GM12878 (cell line): ENCODE measurements at regions not wholly inside any gene's neighbourhood (a gene's known extent, or its start where the extent isn't known, plus 50 kb on each side); places are given as distances from the start of the nearest gene placed in this dataset.
A peak's percentile ranks its signal among the peaks of the same experiment; 100 is the strongest.

Experiments
- CHD2 ChIP-seq: IDR thresholded peaks from 2 replicates; pipeline ENCODE4 v1.6.1; 2011; ENCODE audit warnings: low read depth, low read length, improper control_type of control experiment, borderline replicate concordance
- FOXM1 ChIP-seq: IDR thresholded peaks from 2 replicates; pipeline ENCODE4 v1.6.1; 2012; ENCODE audit warnings: low read depth, mild to moderate bottlenecking, inconsistent platforms, low read length, moderate library complexity
- MTA2 ChIP-seq: fragments of 450-650 bp; IDR thresholded peaks from 2 replicates; pipeline ENCODE4 v1.6.1; 2016; ENCODE audit warnings: low read depth, mild to moderate bottlenecking, moderate library complexity
- ZBED1 ChIP-seq: IDR thresholded peaks from 2 replicates; pipeline ENCODE4 v1.6.1; 2016; ENCODE audit warnings: borderline replicate concordance
- ZNF217 ChIP-seq: fragments of 450-650 bp; IDR thresholded peaks from 2 replicates; pipeline ENCODE4 v1.6.1; 2017; ENCODE audit warnings: antibody characterized with exemption, mild to moderate bottlenecking
- TF ChIP-seq, protein P1 (sequence below): fragments of 450-650 bp; IDR thresholded peaks from 2 replicates; pipeline ENCODE4 v1.6.1; 2017; ENCODE audit warnings: mild to moderate bottlenecking, moderate library complexity
- TF ChIP-seq, protein P2 (sequence below): IDR thresholded peaks from 2 replicates; pipeline ENCODE4 v1.6.1; 2012; ENCODE audit warnings: improper control_type of control experiment, low read depth, low read length; ENCODE audit not compliant: insufficient replicate concordance
- TF ChIP-seq, protein P3 (sequence below): fragments of 450-650 bp; conservative IDR thresholded peaks from 2 replicates; pipeline ENCODE4 v1.6.1; 2017; ENCODE audit warnings: mild to moderate bottlenecking, moderate library complexity

DNA sequence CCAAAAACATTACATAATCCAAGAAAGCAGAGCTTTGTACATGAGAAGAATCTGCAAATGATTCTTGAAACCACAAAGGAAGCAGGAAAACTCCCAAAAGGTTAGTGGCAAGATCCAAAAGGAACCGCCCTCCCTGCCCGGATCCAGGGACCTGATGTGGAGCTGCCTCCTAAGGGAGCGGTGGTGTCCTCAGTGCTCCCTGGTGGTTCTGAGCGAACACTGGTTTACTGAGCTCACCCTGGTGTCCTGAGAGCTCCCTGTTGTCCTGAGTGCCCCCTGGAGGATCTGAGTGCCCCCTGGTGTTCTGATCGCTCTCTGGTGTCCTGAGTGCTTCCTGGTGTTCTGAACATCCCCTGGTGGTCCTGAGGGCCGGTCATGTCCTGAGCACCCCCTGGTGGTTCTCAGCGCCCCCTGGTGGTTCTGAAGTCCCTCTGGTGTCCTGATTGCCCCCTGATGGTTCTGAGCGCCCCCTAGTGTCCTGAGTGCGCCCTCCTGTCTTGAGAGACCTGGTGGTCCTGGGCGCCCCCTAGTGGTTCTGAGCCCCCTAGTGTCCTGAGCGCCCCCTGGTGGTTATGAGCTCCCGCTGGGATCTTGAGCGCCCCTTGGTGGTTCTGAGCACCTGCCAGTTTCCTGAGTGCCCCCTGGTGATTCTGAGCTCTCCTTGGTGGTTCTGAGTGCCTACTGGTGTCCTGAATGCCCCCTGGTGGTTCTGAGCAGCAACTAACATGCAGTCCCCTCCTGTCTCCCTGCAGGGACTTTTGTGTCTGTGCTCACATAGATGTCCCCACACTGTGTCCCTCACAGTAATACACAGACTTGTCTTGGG lies 891.1 kb downstream of the TMEM121 start (continued):
- TF ChIP-seq, protein P1, sequence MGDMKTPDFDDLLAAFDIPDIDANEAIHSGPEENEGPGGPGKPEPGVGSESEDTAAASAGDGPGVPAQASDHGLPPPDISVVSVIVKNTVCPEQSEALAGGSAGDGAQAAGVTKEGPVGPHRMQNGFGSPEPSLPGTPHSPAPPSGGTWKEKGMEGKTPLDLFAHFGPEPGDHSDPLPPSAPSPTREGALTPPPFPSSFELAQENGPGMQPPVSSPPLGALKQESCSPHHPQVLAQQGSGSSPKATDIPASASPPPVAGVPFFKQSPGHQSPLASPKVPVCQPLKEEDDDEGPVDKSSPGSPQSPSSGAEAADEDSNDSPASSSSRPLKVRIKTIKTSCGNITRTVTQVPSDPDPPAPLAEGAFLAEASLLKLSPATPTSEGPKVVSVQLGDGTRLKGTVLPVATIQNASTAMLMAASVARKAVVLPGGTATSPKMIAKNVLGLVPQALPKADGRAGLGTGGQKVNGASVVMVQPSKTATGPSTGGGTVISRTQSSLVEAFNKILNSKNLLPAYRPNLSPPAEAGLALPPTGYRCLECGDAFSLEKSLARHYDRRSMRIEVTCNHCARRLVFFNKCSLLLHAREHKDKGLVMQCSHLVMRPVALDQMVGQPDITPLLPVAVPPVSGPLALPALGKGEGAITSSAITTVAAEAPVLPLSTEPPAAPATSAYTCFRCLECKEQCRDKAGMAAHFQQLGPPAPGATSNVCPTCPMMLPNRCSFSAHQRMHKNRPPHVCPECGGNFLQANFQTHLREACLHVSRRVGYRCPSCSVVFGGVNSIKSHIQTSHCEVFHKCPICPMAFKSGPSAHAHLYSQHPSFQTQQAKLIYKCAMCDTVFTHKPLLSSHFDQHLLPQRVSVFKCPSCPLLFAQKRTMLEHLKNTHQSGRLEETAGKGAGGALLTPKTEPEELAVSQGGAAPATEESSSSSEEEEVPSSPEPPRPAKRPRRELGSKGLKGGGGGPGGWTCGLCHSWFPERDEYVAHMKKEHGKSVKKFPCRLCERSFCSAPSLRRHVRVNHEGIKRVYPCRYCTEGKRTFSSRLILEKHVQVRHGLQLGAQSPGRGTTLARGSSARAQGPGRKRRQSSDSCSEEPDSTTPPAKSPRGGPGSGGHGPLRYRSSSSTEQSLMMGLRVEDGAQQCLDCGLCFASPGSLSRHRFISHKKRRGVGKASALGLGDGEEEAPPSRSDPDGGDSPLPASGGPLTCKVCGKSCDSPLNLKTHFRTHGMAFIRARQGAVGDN: no peak; the same call in 1 of the 2 replicates
- TF ChIP-seq, protein P2, sequence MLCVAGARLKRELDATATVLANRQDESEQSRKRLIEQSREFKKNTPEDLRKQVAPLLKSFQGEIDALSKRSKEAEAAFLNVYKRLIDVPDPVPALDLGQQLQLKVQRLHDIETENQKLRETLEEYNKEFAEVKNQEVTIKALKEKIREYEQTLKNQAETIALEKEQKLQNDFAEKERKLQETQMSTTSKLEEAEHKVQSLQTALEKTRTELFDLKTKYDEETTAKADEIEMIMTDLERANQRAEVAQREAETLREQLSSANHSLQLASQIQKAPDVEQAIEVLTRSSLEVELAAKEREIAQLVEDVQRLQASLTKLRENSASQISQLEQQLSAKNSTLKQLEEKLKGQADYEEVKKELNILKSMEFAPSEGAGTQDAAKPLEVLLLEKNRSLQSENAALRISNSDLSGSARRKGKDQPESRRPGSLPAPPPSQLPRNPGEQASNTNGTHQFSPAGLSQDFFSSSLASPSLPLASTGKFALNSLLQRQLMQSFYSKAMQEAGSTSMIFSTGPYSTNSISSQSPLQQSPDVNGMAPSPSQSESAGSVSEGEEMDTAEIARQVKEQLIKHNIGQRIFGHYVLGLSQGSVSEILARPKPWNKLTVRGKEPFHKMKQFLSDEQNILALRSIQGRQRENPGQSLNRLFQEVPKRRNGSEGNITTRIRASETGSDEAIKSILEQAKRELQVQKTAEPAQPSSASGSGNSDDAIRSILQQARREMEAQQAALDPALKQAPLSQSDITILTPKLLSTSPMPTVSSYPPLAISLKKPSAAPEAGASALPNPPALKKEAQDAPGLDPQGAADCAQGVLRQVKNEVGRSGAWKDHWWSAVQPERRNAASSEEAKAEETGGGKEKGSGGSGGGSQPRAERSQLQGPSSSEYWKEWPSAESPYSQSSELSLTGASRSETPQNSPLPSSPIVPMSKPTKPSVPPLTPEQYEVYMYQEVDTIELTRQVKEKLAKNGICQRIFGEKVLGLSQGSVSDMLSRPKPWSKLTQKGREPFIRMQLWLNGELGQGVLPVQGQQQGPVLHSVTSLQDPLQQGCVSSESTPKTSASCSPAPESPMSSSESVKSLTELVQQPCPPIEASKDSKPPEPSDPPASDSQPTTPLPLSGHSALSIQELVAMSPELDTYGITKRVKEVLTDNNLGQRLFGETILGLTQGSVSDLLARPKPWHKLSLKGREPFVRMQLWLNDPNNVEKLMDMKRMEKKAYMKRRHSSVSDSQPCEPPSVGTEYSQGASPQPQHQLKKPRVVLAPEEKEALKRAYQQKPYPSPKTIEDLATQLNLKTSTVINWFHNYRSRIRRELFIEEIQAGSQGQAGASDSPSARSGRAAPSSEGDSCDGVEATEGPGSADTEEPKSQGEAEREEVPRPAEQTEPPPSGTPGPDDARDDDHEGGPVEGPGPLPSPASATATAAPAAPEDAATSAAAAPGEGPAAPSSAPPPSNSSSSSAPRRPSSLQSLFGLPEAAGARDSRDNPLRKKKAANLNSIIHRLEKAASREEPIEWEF: no peak
- TF ChIP-seq CHD2: no peak
- TF ChIP-seq MTA2: no peak
- TF ChIP-seq, protein P3, sequence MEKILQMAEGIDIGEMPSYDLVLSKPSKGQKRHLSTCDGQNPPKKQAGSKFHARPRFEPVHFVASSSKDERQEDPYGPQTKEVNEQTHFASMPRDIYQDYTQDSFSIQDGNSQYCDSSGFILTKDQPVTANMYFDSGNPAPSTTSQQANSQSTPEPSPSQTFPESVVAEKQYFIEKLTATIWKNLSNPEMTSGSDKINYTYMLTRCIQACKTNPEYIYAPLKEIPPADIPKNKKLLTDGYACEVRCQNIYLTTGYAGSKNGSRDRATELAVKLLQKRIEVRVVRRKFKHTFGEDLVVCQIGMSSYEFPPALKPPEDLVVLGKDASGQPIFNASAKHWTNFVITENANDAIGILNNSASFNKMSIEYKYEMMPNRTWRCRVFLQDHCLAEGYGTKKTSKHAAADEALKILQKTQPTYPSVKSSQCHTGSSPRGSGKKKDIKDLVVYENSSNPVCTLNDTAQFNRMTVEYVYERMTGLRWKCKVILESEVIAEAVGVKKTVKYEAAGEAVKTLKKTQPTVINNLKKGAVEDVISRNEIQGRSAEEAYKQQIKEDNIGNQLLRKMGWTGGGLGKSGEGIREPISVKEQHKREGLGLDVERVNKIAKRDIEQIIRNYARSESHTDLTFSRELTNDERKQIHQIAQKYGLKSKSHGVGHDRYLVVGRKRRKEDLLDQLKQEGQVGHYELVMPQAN: peak; percentile 65
- no peak for TF ChIP-seq ZBED1
- peak; percentile 70; the same call in 1 of the 2 replicates for TF ChIP-seq ZNF217
- peak; percentile 98 for TF ChIP-seq FOXM1
